HEK293 (cell line): ENCODE measurements at regions not wholly inside any gene's neighbourhood (a gene's known extent, or its start where the extent isn't known, plus 50 kb on each side); places are given as distances from the start of the nearest gene placed in this dataset.

Experiments
- CTCF ChIA-PET: fragments of 350-600 bp; formaldehyde crosslinking; extraction: SDS; loops from one replicate; lab custom pipeline; 2021; ENCODE audit warnings: antibody characterized with exemption; lab: Yijun Ruan, JAX
- POLR2A ChIA-PET: fragments of 300-600 bp; formaldehyde crosslinking; extraction: SDS; loops from one replicate; lab custom pipeline; 2020; ENCODE audit warnings: antibody characterized with exemption, inconsistent platforms; lab: Yijun Ruan, JAX
- H3K27ac ChIP-seq: fragments of 200-500 bp; sonication (Bioruptor generic); 2 replicates; pipeline ENCODE4 v1.5.1; 2014; ENCODE audit warnings: low read depth, low read length, control low read depth, inconsistent platforms; ENCODE audit errors: extremely low read depth
- H3K36me3 ChIP-seq, 2 experiments: fragments of 200-500 bp in 1 of 2; sonication (Bioruptor generic) in 1 of 2; 1 replicate in 1 of 2; 2 replicates in 1 of 2; pipeline ENCODE4 v1.5.1; 2014 to 2017; ENCODE audit warnings: inconsistent platforms in 2 of 2, low read length in 2 of 2; ENCODE audit not compliant: control insufficient read depth in 2 of 2, insufficient read depth in 1 of 2
- H3K4me1 ChIP-seq: fragments of 200-500 bp; sonication (Bioruptor generic); 2 replicates; pipeline ENCODE4 v1.5.1; 2014; ENCODE audit warnings: mild to moderate bottlenecking, low read length, inconsistent platforms; ENCODE audit not compliant: control insufficient read depth, insufficient read depth
- H3K4me3 ChIP-seq: 2 replicates; pipeline ENCODE4 v1.5.1; 2011; ENCODE audit warnings: low read depth, mild to moderate bottlenecking, control low read depth, low read length, moderate library complexity
- H3K9me3 ChIP-seq: fragments of 200-500 bp; sonication (Bioruptor generic); 2 replicates; pipeline ENCODE4 v1.5.1; 2014; ENCODE audit warnings: low read depth, low read length, inconsistent platforms; ENCODE audit not compliant: control insufficient read depth, insufficient read depth
- CTCF ChIP-seq: fragments of 450-650 bp; formaldehyde crosslinking; IDR thresholded peaks from 2 replicates; pipeline ENCODE4 v1.5.1; 2016; ENCODE audit warnings: missing biosample characterization, missing genetic modification characterization
- GLI2 ChIP-seq: fragments of 450-650 bp; formaldehyde crosslinking; IDR thresholded peaks from 2 replicates; pipeline ENCODE4; 2017; ENCODE audit warnings: missing biosample characterization, missing genetic modification characterization, low read depth, borderline replicate concordance
- KLF7 ChIP-seq: fragments of 450-650 bp; formaldehyde crosslinking; IDR thresholded peaks from 2 replicates; pipeline ENCODE4 v1.5.1; 2016; ENCODE audit warnings: missing biosample characterization, missing genetic modification characterization, borderline replicate concordance
- MEIS1 ChIP-seq: sonication (generic); formaldehyde crosslinking; IDR thresholded peaks from 2 replicates; pipeline ENCODE4 v1.8.1; 2022; ENCODE audit warnings: missing genetic modification reagents, mild to moderate bottlenecking, borderline replicate concordance
- MYNN ChIP-seq: fragments of 450-650 bp; formaldehyde crosslinking; IDR thresholded peaks from 2 replicates; pipeline ENCODE4 v1.5.1; 2016; ENCODE audit warnings: missing biosample characterization, missing genetic modification characterization, borderline replicate concordance
- SCRT1 ChIP-seq: fragments of 450-650 bp; formaldehyde crosslinking; IDR thresholded peaks from 2 replicates; pipeline ENCODE4 v1.5.1; 2016; ENCODE audit warnings: missing biosample characterization, missing genetic modification characterization, borderline replicate concordance
- YY2 ChIP-seq: fragments of 450-650 bp; formaldehyde crosslinking; IDR thresholded peaks from 2 replicates; pipeline ENCODE4 v1.5.1; 2016; ENCODE audit warnings: missing biosample characterization, missing genetic modification characterization
- ZBTB20 ChIP-seq: fragments of 450-650 bp; formaldehyde crosslinking; IDR thresholded peaks from 2 replicates; pipeline ENCODE4 v1.5.1; 2016; ENCODE audit warnings: missing biosample characterization, missing genetic modification characterization
- ZNF324 ChIP-seq: fragments of 450-650 bp; formaldehyde crosslinking; IDR thresholded peaks from 2 replicates; pipeline ENCODE4 v1.5.1; 2016; ENCODE audit warnings: missing biosample characterization, missing genetic modification characterization
- ZNF426 ChIP-seq: fragments of 450-650 bp; formaldehyde crosslinking; IDR thresholded peaks from 2 replicates; pipeline ENCODE4 v1.5.1; 2017; ENCODE audit warnings: missing biosample characterization, missing genetic modification characterization, mild to moderate bottlenecking, inconsistent platforms, moderate library complexity
- ZNF548 ChIP-seq: fragments of 450-650 bp; formaldehyde crosslinking; IDR thresholded peaks from 2 replicates; pipeline ENCODE4 v1.5.1; 2016; ENCODE audit warnings: missing biosample characterization, missing genetic modification characterization
- ZNF560 ChIP-seq: fragments of 450-650 bp; formaldehyde crosslinking; IDR thresholded peaks from 2 replicates; pipeline ENCODE4 v1.5.1; 2017; ENCODE audit warnings: missing biosample characterization, missing genetic modification characterization, borderline replicate concordance
- ZNF670 ChIP-seq: fragments of 450-650 bp; formaldehyde crosslinking; IDR thresholded peaks from 2 replicates; pipeline ENCODE4 v1.5.1; 2016; ENCODE audit warnings: missing biosample characterization, missing genetic modification characterization, low read depth
- ZNF677 ChIP-seq: fragments of 450-650 bp; IDR thresholded peaks from 2 replicates; pipeline ENCODE4 v1.5.0; 2018; ENCODE audit warnings: missing biosample characterization, mild to moderate bottlenecking, missing genetic modification characterization, moderate library complexity
- ZNF707 ChIP-seq: fragments of 450-650 bp; formaldehyde crosslinking; IDR thresholded peaks from 2 replicates; pipeline ENCODE4 v1.5.1; 2016; ENCODE audit warnings: missing biosample characterization, missing genetic modification characterization
- ZNF791 ChIP-seq: fragments of 450-650 bp; formaldehyde crosslinking; IDR thresholded peaks from 2 replicates; pipeline ENCODE4 v1.5.1; 2016; ENCODE audit warnings: missing biosample characterization, missing genetic modification characterization
- ZNF830 ChIP-seq: fragments of 450-650 bp; IDR thresholded peaks from 2 replicates; pipeline ENCODE4 v1.5.0; 2018; ENCODE audit warnings: missing biosample characterization, missing genetic modification characterization, low read depth, mild to moderate bottlenecking, moderate library complexity
- TF ChIP-seq, protein P1 (sequence below): fragments of 450-650 bp; formaldehyde crosslinking; IDR thresholded peaks from 2 replicates; pipeline ENCODE4 v1.5.1; 2017; ENCODE audit warnings: missing biosample characterization, missing genetic modification characterization
- TF ChIP-seq, protein P2 (sequence below): fragments of 450-650 bp; formaldehyde crosslinking; IDR thresholded peaks from 2 replicates; pipeline ENCODE4 v1.5.1; 2016; ENCODE audit warnings: missing biosample characterization, missing genetic modification characterization
- TF ChIP-seq, protein P3 (sequence below): fragments of 450-650 bp; formaldehyde crosslinking; IDR thresholded peaks from 2 replicates; pipeline ENCODE4 v1.5.1; 2016; ENCODE audit warnings: missing biosample characterization, missing genetic modification characterization
- TF ChIP-seq, protein P4 (sequence below): fragments of 450-650 bp; formaldehyde crosslinking; IDR thresholded peaks from 2 replicates; pipeline ENCODE4 v1.5.1; 2016; ENCODE audit warnings: missing biosample characterization, missing genetic modification characterization
- TF ChIP-seq, protein P5 (sequence below): fragments of 450-650 bp; formaldehyde crosslinking; IDR thresholded peaks from 2 replicates; pipeline ENCODE4 v1.5.1; 2017; ENCODE audit warnings: missing biosample characterization, missing genetic modification characterization

GRCh38 chr2:6074089-6074643, 382.0 kb downstream of the SOX11 start:
- ChIA-PET CTCF (no interaction called here), POLR2A (no interaction called here)
- Histone ChIP-seq H3K27ac (no peak overlapping the region), H3K9me3 (no peaks in the 10 kb centered on the region), H3K4me1 (no peaks in the 10 kb centered on the region), H3K4me3 (no peak overlapping the region), H3K36me3 (no peaks in the 10 kb centered on the region)
- TF ChIP-seq ZNF677 (tag by site-specific recombination) (no peak), ZNF426 (tag by site-specific recombination) (no peak), ZNF324 (tag by site-specific recombination) (no peak), ZNF548 (tag by site-specific recombination) (no peak)
- TF ChIP-seq, protein P1, sequence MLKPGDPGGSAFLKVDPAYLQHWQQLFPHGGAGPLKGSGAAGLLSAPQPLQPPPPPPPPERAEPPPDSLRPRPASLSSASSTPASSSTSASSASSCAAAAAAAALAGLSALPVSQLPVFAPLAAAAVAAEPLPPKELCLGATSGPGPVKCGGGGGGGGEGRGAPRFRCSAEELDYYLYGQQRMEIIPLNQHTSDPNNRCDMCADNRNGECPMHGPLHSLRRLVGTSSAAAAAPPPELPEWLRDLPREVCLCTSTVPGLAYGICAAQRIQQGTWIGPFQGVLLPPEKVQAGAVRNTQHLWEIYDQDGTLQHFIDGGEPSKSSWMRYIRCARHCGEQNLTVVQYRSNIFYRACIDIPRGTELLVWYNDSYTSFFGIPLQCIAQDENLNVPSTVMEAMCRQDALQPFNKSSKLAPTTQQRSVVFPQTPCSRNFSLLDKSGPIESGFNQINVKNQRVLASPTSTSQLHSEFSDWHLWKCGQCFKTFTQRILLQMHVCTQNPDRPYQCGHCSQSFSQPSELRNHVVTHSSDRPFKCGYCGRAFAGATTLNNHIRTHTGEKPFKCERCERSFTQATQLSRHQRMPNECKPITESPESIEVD (tag by site-specific recombination): no peak
- TF ChIP-seq, all 188 proteins: peak for 0

GRCh38 chr2:6077585-6077984, 385.4 kb downstream of the SOX11 start:
- Histone ChIP-seq H3K9me3 (no peaks in the 10 kb centered on the region), H3K4me3 (no peak overlapping the region), H3K4me1 (no peaks in the 10 kb centered on the region), H3K27ac (no peak overlapping the region), H3K36me3 (no peaks in the 10 kb centered on the region)
- no peak for TF ChIP-seq MEIS1 (CRISPR knock-in tag)
- TF ChIP-seq, protein P2, sequence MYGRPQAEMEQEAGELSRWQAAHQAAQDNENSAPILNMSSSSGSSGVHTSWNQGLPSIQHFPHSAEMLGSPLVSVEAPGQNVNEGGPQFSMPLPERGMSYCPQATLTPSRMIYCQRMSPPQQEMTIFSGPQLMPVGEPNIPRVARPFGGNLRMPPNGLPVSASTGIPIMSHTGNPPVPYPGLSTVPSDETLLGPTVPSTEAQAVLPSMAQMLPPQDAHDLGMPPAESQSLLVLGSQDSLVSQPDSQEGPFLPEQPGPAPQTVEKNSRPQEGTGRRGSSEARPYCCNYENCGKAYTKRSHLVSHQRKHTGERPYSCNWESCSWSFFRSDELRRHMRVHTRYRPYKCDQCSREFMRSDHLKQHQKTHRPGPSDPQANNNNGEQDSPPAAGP (tag by site-specific recombination): no peak
- TF ChIP-seq ZNF830 (tag by site-specific recombination): no peak
- no peak for TF ChIP-seq ZBTB20 (tag by site-specific recombination)
- no peak for TF ChIP-seq MYNN (tag by site-specific recombination)
- TF ChIP-seq CTCF: no peak
- TF ChIP-seq, protein P3, sequence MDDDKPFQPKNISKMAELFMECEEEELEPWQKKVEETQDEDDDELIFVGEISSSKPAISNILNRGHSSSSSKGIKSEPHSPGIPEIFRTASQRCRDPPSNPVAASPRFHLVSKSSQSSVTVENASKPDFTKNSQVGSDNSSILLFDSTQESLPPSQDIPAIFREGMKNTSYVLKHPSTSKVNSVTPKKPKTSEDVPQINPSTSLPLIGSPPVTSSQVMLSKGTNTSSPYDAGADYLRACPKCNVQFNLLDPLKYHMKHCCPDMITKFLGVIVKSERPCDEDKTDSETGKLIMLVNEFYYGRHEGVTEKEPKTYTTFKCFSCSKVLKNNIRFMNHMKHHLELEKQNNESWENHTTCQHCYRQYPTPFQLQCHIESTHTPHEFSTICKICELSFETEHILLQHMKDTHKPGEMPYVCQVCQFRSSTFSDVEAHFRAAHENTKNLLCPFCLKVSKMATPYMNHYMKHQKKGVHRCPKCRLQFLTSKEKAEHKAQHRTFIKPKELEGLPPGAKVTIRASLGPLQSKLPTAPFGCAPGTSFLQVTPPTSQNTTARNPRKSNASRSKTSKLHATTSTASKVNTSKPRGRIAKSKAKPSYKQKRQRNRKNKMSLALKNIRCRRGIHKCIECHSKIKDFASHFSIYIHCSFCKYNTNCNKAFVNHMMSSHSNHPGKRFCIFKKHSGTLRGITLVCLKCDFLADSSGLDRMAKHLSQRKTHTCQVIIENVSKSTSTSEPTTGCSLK: no peak
- no peak for TF ChIP-seq ZNF560 (tag by site-specific recombination)
- TF ChIP-seq KLF7 (tag by site-specific recombination): no peak
- TF ChIP-seq, protein P4, sequence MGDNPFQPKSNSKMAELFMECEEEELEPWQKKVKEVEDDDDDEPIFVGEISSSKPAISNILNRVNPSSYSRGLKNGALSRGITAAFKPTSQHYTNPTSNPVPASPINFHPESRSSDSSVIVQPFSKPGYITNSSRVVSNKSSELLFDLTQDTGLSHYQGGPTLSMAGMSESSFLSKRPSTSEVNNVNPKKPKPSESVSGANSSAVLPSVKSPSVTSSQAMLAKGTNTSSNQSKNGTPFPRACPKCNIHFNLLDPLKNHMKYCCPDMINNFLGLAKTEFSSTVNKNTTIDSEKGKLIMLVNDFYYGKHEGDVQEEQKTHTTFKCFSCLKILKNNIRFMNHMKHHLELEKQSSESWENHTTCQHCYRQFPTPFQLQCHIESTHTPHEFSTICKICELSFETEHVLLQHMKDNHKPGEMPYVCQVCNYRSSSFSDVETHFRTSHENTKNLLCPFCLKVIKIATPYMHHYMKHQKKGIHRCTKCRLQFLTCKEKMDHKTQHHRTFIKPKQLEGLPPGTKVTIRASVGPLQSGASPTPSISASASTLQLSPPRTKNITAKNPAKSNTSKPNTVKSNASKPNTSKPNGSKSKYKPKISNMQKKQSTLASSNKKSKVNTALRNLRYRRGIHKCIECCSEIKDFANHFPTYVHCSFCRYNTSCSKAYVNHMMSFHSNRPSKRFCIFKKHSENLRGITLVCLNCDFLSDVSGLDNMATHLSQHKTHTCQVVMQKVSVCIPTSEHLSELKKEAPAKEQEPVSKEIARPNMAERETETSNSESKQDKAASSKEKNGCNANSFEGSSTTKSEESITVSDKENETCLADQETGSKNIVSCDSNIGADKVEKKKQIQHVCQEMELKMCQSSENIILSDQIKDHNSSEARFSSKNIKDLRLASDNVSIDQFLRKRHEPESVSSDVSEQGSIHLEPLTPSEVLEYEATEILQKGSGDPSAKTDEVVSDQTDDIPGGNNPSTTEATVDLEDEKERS (tag by site-specific recombination): no peak
- no peak for TF ChIP-seq ZNF791 (tag by site-specific recombination)
- no peak for TF ChIP-seq GLI2 (tag by site-specific recombination)
- TF ChIP-seq, protein P5, sequence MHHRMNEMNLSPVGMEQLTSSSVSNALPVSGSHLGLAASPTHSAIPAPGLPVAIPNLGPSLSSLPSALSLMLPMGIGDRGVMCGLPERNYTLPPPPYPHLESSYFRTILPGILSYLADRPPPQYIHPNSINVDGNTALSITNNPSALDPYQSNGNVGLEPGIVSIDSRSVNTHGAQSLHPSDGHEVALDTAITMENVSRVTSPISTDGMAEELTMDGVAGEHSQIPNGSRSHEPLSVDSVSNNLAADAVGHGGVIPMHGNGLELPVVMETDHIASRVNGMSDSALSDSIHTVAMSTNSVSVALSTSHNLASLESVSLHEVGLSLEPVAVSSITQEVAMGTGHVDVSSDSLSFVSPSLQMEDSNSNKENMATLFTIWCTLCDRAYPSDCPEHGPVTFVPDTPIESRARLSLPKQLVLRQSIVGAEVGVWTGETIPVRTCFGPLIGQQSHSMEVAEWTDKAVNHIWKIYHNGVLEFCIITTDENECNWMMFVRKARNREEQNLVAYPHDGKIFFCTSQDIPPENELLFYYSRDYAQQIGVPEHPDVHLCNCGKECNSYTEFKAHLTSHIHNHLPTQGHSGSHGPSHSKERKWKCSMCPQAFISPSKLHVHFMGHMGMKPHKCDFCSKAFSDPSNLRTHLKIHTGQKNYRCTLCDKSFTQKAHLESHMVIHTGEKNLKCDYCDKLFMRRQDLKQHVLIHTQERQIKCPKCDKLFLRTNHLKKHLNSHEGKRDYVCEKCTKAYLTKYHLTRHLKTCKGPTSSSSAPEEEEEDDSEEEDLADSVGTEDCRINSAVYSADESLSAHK (tag by site-specific recombination): no peak
- no peak for TF ChIP-seq YY2 (tag by site-specific recombination)
- TF ChIP-seq SCRT1 (tag by site-specific recombination): no peak
- TF ChIP-seq ZNF707 (tag by site-specific recombination): no peak
- TF ChIP-seq ZNF670 (tag by site-specific recombination): no peak
- ChIA-PET CTCF (no interaction called here), POLR2A (no interaction called here)
